Tibial nerve (tissue), 3 donors: ENCODE measurements at regions not wholly inside any gene's neighbourhood (a gene's known extent, or its start where the extent isn't known, plus 50 kb on each side); places are given as distances from the start of the nearest gene placed in this dataset.

Experiments used
- CTCF ChIP-seq, 5 experiments: fragments of 200-600 bp in 3 of 5; fragments of 450-650 bp in 2 of 5; sonication (generic) in 3 of 5; IDR thresholded peaks; one replicate each; pipeline ENCODE4 v1.5.1; 2016 to 2019; ENCODE audit warnings: antibody characterized with exemption in 5 of 5, mild to moderate bottlenecking in 3 of 5, moderate library complexity in 2 of 5
- POLR2A ChIP-seq, 2 donors: fragments of 450-650 bp; IDR thresholded peaks; one replicate each; pipeline ENCODE4 v1.6.1; 2017; ENCODE audit warnings: antibody characterized with exemption in 2 of 2, mild to moderate bottlenecking in 2 of 2, moderate library complexity in 2 of 2

- TF ChIP-seq CTCF (IDR thresholded peaks at IDR 0.05) = no peak
- no peak for TF ChIP-seq POLR2A (IDR thresholded peaks at IDR 0.05)
These were observed 396.0 kb upstream of the RGPD4 start for GRCh38 chr2:107430596-107431266.
